ENCODE measurements at regions not wholly inside any gene's neighbourhood (a gene's known extent, or its start where the extent isn't known, plus 50 kb on each side); places are given as distances from the start of the nearest gene placed in this dataset.

DNA sequence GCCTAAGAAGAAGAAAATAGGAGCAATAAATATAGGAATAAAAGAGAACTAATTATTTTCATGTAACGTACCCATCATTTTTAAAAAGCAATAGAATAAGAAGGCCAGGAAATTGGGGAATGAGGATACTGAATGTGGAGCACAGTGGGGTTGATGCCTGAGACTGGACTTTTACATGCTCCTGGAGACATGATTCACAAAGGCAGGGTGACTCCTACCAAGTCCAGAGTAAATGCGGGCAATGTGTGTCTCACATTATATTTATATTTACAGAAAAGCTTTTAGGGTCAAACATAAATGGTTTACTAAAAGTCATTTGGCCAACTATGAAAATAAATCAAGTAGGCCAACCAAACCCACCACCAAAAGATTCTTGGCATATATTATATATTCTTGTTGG lies 87.9 kb upstream of the COL5A2 start:
- intact Hi-C loops (cut with DNase I), result no loop called here
- no peak for DNase-seq

DNA sequence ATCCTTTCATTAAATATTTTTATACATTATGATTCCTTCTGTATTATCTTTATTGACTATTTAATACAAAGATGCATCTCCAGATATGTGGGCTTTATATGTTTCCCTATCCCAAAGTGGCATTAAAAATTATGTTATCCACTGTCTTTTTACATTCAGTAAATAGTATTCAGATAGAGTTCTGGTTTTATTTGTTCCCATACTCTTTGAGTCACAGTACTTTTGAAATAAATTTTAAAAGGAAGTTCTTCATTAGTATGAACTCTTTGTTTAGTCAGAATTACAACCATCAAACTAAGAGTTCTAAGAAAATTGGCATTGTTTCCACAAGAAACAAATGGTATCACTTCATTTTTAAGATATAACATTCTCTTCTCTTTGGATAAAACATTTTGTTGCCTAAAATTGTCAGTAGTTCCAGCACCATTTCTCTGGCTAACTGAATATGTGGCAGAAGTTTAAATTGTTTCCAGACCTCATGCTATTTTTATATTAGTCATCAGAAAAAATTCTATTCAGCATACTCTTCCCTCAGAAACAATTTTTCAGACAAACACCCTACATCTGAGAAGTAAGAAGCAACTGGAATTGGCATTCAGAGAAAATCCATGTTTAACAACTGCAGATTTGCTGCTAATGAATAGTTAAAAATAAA lies 88.5 kb upstream of the COL5A2 start:
- DNase-seq, result no peak
- intact Hi-C loops (cut with DNase I), result no loop called here

DNA sequence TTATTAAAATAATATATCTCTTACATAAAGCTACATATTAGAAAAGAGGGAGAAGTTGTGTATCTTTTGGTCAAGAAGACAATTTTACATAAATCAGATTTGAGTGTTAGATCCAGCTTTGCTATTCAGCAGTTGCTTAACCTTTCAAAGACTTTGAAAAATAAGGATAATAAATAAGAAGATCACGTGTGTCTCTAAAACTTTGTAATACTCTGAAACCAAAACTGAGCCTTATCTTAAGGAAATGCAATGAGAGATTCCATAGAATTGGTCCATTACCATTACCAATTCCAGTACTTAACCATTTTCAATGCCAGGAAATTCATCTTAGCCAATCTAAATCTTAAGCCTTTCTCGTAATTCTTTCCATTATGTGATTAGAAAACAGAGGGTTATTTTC lies 89.2 kb upstream of the COL5A2 start:
- intact Hi-C loops (cut with DNase I), result no loop called here
- no peak for DNase-seq

DNA sequence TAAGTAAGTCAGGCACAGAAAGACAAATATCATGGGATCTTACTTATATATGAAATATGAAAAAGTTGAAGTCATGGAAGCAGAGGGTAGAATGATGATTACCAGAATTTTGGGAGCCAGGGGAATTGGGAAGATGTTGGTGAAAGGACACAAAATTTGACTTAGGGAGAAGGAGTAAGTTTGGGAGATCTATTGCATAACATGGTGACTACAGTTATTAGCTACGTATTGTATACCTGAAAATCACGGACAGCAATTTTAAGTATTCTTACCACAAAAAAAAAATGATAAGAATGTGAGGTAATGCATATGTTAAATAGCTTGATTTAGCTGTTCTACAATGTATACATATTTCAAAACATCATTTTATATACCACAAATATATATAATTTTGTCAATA lies 94.2 kb upstream of the COL5A2 start:
- DNase-seq, result no peak
- intact Hi-C loops (cut with DNase I), result no loop called here

DNA sequence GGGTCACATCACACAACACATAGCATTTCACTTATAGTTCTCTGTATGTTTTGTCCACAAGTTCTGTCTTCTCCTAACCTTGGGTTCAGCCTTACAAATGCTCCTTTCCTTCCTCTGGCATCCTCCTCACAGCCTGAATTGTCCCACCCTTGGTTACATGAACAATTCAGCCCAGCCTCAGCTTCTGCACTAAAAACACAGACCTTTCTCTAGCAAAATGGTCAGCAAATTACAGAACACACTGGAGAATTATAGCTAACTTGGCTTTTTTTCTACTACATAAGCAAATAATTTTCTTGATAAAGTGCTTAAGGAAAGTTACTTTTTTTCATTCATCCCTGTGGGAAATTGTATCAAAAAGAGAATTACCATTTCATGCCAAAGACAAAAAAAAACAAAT lies 94.8 kb upstream of the COL5A2 start:
- intact Hi-C loops (cut with DNase I), result no loop called here
- DNase-seq, result no peak

DNA sequence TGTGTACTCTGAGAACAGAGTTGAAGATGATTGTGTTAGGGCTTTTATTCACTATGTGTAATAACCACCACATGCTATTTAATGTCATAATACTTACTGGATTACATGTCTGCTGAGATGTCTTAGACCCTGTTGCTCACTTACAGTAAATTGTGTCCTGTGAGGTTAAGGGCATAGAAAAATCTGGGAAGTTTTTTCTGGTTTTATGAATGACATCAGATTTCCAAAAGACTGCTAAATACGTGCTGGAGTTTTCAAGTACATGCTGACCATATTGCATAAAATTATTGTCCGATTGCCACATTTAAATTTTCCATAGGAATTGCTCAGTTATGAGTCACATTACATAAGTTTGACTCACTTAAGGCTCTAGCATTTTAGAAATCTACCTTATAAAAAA lies 96.7 kb upstream of the COL5A2 start:
- DNase-seq, result no peak
- intact Hi-C loops (cut with DNase I), result no loop called here

DNA sequence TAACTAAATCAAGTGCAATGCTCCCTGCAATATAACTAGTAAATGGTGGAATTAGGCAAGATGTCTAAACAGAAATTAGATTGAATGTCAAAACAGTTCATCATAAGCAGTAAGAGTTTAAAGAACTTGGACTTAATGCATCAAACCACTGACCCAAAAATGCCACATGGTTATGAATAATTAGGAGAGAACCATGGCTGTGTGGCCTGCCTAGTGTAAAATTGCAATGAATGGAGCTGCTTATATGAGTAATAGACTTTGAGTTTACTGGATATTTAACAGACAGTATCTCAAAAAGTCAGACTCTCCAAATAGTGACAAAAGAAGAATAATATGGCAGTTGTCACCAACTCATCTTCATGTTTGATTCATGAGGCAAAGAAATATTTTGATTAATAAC lies 101.6 kb upstream of the COL5A2 start:
- no peak for DNase-seq
- intact Hi-C loops (cut with DNase I), result loop anchor here (10.0 kb wide), 1 partner anchor 186 kb away; no protein-coding TSS in a partner anchor

DNA sequence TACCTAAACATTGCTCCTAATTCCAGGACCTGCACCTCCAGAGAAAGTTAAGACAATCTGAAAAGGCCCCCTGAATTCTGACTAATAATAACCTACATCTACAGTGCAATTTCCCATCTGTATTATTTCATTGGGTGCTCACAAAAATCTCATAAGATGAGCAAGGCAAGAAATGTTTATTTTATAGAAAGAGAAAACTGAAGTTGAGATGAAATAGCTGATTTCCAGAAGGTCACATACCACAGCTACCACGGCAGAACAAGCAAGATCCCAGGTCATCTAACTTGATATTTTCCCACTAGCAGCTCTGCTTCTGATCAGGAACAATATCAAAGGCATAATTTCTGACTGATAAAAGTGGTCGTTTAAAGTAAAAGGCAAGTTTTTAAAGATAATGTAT lies 105.8 kb upstream of the COL5A2 start:
- intact Hi-C loops (cut with DNase I), result loop anchor here (10.0 kb wide), 1 partner anchor 191 kb away; no protein-coding TSS in a partner anchor
- DNase-seq, result no peak

DNA sequence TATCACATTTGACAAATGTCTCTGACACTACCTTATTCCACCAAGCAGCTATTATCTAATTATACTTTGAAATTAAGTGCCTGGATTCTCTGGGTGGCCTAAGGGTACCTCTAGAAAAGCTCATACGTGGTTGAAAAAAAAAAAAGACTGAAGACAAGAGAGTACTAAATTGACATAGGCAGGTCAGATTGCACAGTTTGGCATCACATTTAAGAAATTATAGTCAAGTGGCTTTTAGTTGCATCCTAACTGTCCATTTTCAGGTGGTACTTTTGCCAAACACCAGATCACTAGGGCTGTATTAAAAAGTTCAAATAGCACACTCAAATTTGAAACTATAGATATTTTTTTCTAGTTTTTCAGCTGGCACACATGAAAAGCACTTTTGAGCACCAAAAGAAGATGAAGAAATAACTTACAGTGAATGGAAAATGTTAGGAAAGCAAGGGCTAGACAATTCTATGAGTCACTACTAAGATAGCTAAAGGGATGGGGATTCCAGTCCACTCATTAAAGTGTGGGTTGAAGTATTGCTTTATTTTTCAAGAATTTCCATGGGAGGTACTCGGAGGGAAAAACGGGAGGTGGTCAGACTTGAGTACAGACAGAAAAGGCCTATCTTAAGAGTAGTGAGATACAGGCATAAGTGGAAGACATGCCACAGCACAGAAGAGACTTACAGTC lies 106.5 kb upstream of the COL5A2 start:
- intact Hi-C loops (cut with DNase I), result loop anchor here (10.0 kb wide), 1 partner anchor 191 kb away; no protein-coding TSS in a partner anchor
- DNase-seq, result no peak

DNA sequence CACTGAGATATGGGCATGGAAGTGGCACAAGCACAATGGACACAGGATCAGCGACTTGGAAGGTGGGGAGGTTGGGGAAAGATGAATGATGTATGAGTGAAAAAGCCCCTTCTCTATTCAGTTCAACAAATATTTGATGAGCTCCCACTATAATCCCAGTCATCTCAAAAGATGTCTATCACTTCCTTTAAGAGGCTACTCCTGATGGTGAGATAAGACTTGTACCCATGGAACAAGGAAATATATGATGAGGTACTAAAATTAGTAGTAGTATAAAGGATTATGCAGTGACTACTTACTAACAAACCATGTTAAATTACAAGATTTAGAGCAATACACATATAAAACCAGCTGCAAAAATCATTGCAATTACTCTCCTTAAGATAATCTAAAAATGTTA lies 107.8 kb upstream of the COL5A2 start:
- intact Hi-C loops (cut with DNase I), result loop anchor here (10.0 kb wide), 1 partner anchor 193 kb away; no protein-coding TSS in a partner anchor

DNA sequence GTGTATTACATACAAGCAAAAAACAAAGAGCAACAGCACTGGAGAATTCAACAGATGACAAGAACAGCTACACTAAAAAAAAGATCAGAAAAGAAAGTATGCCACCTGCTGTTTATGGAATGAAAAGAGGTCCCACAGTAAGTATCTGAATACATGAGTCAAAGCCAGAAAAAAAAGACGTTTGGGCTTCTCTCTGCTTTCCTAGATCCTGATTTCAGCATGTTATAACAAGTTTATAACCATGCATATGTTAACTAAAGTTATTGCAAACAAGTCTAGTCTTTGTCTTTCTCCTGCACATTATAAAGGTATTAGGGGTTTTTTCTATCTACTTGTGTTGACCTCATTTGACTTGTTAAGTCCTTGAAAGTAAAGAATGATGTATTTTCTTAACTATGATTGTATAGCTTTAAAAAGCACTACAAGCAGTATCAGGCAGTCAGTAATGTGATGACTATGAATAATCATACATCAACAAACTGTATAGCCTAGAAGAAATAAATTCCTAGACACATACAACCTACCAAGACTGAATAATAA lies 108.5 kb upstream of the COL5A2 start:
- intact Hi-C loops (cut with DNase I), result loop anchor here (10.0 kb wide), 1 partner anchor 193 kb away; no protein-coding TSS in a partner anchor
- DNase-seq, result no peak

More for the DNA sequence above, 107.8 kb upstream of the COL5A2 start:
- no peak for DNase-seq

DNA sequence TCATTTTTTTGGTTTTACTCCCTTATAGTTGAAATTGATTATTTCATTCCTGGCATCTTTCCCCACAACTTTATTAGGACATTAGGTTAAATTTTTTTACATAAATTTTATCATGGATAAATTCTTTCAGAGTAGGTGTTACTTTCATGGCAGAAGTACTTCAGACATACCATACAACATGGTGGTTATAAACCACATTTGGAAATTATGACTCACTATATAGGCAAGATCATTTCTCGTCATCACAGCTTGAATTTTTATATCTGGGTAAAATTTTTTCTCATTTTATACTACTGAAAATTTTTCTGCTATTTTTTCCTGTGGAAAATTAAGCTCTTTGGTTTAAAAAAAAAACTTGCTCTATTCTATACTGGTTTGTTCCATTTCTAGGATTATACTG lies 111.9 kb upstream of the COL5A2 start:
- intact Hi-C loops (cut with DNase I), result no loop called here
- DNase-seq, result no peak

DNA sequence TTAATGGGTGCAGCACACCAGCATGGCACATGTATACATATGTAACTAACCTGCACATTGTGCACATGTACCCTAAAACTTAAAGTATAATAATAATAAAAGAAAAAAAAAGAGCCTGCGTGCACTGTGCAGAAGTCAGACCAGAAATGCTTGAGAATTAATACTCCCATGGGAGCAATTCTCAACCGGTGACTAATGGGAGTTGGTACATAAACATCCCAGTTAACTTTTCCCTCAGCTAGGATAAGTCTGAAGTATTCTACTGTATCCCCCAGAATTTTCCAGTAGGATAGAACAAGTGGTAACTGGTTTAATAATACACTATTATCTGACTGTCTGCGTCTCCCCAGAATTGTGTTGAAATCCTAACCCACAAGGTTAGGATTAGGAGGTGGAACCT lies 113.6 kb upstream of the COL5A2 start:
- no peak for DNase-seq
- intact Hi-C loops (cut with DNase I), result no loop called here

DNA sequence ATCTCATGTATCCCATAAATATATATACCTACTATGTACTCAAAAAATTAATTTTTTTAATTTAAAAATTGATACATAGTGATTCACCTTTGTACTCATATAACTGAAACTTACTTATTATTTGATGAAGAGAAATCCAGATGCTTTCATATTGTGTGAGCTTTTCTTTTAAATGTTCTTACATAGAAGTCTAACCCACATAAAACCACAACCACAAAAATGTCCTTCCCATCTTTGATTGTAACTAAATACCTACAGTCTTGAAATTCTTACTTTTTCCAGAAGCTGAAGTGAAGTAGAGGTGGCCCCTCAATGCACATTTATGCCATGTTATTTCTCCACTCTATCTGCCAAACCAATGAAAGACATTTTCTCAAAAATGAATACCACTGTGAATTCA lies 117.9 kb upstream of the COL5A2 start:
- DNase-seq, result no peak
- intact Hi-C loops (cut with DNase I), result no loop called here

DNA sequence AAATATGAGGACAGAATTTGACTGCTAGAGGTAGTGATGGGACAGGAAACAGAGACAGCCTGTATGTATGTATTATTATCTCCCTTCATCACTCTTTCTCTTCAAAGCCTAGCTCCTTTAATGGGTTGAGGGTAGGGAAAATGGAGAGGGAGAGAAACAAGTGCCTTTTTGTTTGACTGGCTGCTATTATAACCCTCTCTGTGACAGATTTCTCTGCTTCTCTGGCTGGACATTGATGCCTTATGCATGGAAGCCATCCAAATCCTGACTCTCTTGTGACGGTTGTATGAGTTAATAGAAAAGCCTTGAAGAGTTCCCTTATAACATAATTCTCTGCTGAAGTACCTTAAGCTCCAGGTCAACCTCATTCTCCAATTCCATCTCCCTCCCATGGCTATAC lies 118.5 kb upstream of the COL5A2 start:
- no peak for DNase-seq

DNA sequence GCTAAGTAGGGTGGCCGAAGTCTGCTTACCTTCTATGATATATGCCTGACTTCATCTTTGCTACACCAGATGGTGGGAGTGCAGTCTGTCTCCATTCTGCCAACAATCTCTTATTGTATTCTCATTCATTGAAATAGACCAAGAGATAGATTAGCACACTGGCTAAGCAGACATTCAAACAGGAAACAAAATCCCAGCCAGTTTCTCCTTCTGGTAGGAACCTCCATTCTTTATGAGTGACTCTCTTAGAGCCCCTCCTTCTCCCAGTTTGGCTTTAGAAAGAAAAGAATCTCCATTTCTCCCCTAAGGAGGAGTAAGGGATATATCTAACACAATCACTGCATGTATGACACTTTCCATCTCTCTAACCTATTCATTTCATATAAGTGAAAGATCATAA lies 118.9 kb upstream of the COL5A2 start:
- DNase-seq, result no peak
- intact Hi-C loops (cut with DNase I), result no loop called here

More for the DNA sequence above, 118.5 kb upstream of the COL5A2 start:
- intact Hi-C loops (cut with DNase I), result no loop called here

DNA sequence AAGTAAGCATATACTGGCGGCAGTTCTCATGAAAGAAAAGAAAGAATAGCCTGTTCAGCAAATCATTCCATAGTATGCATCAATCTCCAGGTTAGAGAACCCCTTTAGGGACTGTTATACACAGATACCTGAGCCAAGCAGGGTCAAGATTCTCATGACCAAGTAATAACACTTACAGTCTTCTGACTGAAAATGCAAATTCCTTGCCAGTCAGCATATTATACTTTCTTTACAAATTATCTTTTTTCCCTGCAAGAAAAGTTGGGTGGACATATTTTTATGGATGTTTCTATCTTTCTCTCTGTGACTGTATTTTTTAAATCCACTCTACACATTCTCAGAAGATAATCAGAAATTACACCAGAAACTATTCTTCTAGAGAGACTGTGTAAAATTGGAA lies 120.4 kb upstream of the COL5A2 start:
- no peak for DNase-seq
- intact Hi-C loops (cut with DNase I), result no loop called here

DNA sequence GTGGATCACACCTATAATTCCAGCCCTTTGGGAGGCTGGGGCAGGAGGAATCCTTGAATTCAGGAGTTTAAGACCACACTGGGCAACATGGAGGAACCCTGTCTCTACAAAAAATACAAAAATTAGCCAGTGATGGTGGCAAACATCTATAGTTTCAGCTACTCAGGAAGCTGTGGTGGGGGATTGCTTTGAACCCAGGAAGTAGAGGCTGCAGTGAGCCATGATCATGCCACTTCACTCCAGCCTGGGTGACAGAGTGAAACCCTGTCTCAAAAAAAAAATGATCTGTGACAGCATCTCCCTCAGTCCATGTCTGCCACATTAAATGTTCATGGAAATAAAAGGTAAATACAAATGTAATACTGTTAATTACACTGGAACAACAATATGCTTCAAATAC lies 121.4 kb upstream of the COL5A2 start:
- intact Hi-C loops (cut with DNase I), result no loop called here
- no peak for DNase-seq

DNA sequence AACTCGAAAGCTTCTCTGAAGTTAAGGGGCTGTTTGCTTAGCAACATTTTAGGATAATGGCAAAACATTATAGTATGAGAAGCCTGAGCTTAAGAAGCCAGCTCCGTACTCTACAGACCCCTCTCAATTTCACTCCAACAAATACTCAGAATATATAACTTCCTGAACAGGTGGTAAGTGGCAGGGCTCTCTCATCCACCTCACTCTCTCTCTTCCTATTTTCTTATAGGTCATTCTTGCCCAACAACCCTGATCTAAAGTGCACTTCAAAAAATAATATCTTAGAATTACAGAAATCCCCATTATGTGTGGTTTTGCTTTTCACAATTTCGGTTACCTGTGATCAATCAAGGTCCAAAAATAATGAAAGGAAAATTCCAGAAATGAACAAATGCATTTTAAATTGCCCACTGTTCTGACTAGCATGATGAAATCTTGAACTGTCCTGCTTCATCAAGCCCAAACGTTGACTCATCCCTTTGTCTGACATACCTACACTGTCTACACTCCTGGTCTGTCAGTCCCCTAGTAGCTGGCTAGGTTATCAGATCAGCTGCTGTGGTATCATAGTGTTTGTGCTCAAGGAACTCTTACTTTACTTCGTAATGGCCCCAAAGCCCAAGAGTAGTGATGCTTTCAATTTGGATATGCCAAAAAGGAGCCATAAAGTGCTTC lies 122.8 kb upstream of the COL5A2 start:
- DNase-seq, result no peak
- intact Hi-C loops (cut with DNase I), result no loop called here

DNA sequence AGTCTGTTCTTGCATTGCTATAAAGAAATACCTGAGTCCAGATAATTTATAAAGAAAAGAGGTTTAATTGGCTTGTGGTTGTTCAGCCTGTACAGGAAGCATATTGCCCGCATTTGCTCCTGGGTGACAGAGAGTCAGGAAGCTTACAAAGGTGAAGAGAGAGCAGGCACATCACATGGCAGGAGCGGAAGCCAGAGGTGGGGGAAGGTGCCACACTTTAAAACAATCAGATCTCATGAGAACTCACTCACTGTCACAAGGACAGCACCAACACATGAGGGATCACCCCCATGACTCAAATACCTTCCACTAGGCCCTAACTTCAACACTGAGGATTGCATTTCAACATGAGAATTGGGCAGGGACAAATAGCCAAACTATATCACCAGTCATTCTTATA lies 124.8 kb upstream of the COL5A2 start:
- intact Hi-C loops (cut with DNase I), result no loop called here
- DNase-seq, result no peak

DNA sequence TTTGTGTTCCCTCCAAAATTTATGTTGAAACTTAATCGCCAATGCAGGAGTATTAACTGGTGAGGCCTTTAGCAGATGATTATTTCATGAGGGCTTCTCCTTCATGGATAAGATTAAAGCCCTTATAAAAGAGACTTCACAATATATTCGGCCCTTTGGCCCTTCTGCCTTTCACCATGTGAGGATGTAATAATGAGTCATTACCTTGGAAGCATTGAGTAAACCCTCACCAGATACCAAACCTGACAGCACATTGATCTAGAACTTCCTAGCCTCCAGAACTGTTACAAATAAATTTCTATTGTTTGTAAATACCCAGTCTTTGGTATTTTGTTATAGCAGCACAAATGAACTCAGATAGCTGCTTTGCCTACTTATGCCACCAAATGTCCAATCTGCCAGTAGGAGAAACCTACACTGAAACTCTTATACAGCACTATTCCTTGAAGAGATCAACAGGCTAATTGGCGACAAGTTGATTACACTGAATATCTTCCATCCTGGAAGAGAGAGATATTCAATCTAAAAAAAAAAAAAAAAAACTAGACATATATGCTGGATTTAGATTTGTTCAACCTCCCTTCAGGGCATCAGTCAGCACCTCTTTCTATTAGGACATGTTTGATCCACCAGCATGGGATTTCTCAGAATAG lies 125.9 kb upstream of the COL5A2 start:
- DNase-seq, result no peak
- intact Hi-C loops (cut with DNase I), result no loop called here

All from posterior cingulate gyrus (tissue), 11 donors.